GM06990 (cell line): ENCODE measurements at regions not wholly inside any gene's neighbourhood (a gene's known extent, or its start where the extent isn't known, plus 50 kb on each side); places are given as distances from the start of the nearest gene placed in this dataset.

Source experiments
- DNase-seq: peaks from one replicate; pipeline ENCODE4 v3.0.0-alpha.2; 2011; ENCODE audit not compliant: insufficient read length; ENCODE audit errors: extremely low read depth
- H3K27me3 ChIP-seq: replicated peaks from 2 replicates; pipeline ENCODE4 v1.6.0; 2011; ENCODE audit warnings: low read length; ENCODE audit not compliant: control insufficient read depth, insufficient read depth
- H3K36me3 ChIP-seq: 2 replicates; pipeline ENCODE4 v1.5.1; 2011; ENCODE audit warnings: low read length; ENCODE audit not compliant: control insufficient read depth, insufficient read depth
- H3K4me3 ChIP-seq: replicated peaks from 2 replicates; pipeline ENCODE4 v1.5.1; 2011; ENCODE audit warnings: low read depth, mild to moderate bottlenecking, control low read depth, low read length
- TF ChIP-seq, protein P1 (sequence below): IDR thresholded peaks from 2 replicates; pipeline ENCODE4 v1.5.1; 2011; ENCODE audit warnings: low read length, control low read depth, mild to moderate bottlenecking, inconsistent platforms; ENCODE audit not compliant: insufficient read depth, poor library complexity, severe bottlenecking

- TF ChIP-seq, protein P1, sequence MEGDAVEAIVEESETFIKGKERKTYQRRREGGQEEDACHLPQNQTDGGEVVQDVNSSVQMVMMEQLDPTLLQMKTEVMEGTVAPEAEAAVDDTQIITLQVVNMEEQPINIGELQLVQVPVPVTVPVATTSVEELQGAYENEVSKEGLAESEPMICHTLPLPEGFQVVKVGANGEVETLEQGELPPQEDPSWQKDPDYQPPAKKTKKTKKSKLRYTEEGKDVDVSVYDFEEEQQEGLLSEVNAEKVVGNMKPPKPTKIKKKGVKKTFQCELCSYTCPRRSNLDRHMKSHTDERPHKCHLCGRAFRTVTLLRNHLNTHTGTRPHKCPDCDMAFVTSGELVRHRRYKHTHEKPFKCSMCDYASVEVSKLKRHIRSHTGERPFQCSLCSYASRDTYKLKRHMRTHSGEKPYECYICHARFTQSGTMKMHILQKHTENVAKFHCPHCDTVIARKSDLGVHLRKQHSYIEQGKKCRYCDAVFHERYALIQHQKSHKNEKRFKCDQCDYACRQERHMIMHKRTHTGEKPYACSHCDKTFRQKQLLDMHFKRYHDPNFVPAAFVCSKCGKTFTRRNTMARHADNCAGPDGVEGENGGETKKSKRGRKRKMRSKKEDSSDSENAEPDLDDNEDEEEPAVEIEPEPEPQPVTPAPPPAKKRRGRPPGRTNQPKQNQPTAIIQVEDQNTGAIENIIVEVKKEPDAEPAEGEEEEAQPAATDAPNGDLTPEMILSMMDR = no peak
- H3K27me3 ChIP-seq = no peaks in the 10 kb centered on the region
- peak; percentile 36 for DNase-seq
- no peaks in the 10 kb centered on the region for H3K36me3 ChIP-seq
- H3K4me3 ChIP-seq = no peak overlapping the region
These were observed 218.5 kb upstream of the KLF6 start for GRCh38 chr10:4003348-4003973.

GRCh38 chr10:4001811-4002210 lies 216.8 kb upstream of the KLF6 start:
- H3K4me3 ChIP-seq = no peak overlapping the region
- TF ChIP-seq, protein P1 = no peak
- DNase-seq = no peak

GRCh38 chr10:3999642-4000041 lies 214.6 kb upstream of the KLF6 start:
- Histone ChIP-seq H3K36me3 (no peaks in the 10 kb centered on the region), H3K4me3 (no peak overlapping the region), H3K27me3 (no peaks in the 10 kb centered on the region)
- TF ChIP-seq, protein P1 = no peak
- no peak for DNase-seq

More at GRCh38 chr10:4001811-4002210, 216.8 kb upstream of the KLF6 start:
- H3K36me3 ChIP-seq = no peaks in the 10 kb centered on the region
- H3K27me3 ChIP-seq = no peaks in the 10 kb centered on the region

DNA sequence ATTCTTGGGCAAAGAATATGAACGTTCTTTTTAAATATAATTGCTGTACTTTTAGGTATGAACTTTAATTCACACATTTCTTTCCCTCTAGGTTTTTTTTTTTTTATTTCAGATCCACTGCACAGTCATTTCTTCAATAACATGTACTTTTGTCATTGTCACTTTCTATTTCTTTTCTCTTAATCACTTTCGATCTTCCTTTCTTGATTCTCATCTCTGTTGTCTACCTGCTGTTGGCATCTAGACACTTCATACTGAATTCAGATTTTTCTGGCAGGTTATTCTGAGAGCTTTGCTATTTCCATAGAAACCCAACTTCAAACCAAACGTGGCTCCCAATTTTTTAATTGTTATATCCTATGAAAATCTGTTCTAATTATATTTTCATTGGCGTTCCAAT lies 211.7 kb upstream of the KLF6 start:
- H3K4me3 ChIP-seq = no peak overlapping the region
- DNase-seq = no peak
- TF ChIP-seq, protein P1 = no peak
- no peaks in the 10 kb centered on the region for H3K27me3 ChIP-seq
- no peaks in the 10 kb centered on the region for H3K36me3 ChIP-seq

DNA sequence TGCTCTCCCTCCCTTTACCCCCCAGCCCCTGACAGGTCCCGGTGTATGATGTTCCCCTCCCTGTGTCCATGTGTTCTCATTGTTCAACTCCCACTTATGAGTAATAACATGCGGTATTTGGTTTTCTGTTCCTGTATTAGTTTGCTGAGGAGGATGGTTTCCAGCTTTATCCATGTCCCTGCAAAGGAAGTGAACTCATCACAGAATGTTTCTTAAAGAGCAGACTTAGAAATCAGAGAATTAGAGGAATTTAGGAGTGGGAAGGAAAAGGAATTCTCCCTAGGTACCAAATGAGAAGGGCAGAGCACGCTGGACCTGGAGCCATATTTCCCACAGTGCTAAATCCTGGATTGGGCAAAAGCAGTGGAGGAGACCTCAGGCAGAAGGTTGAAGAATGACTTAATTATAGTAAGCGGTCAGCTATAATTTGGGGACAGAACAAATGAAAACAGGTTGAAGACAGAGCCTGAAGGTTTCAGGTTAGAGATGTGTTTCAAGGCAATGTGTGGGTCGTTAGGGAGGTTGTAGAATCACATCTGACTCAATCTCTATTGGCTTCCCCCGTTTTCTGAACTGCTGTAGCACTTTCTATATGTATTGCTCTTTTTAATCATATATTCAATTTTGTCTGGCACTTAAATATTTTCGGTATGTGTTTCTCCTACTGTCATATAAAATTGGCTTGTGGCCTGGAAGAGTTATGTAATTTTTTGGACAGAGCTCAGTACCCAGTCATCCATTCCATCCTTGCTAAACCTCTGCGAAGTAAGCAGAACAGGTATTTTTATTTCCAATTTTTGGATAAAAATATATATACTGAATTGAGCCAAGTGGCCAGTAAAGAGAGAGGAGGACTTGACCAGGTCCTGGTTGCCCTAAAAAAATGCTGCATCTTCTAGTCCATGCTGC lies 210.5 kb upstream of the KLF6 start:
- H3K27me3 ChIP-seq = no peaks in the 10 kb centered on the region
- H3K36me3 ChIP-seq = no peaks in the 10 kb centered on the region
- no peak overlapping the region for H3K4me3 ChIP-seq
- no peak for DNase-seq
- TF ChIP-seq, protein P1 = no peak
